ENCODE measurements at regions not wholly inside any gene's neighbourhood (a gene's known extent, or its start where the extent isn't known, plus 50 kb on each side); places are given as distances from the start of the nearest gene placed in this dataset.

DNA sequence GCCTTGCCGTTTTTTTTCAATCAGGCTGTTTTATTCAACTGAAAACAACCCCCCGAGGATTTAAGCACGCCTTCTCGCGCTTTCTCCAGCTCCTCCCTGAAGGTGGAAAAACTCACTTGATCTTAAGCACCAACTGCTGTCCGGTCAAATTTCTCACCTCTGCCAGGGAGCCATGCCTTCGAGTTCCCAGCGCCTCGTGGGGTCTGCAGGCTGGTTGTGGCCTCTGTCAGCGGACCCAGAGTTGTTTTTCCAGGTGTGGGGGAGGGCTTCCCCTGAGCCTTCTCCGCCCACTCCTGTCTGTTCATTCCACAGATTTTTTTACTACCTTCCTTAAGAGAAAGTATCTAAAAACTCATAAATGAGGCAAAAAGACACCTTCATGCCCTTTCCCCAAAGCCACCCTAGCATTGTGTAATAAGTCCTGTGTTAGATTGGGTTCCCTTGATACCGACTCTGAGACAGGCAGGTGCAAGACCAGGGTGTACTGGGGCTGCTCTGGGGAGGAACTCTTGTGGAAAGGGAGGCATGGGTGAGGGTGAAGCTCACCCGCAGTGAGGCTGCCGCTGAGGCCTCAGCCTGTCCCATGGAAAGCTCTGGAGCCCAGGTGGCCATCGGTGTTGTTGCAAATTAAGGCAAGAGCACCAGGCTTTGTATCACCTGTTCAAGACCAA is 101.6 kb downstream of the AXIN2 start:
- DNase-seq (ENCODE audit: low read depth, low spot score) (no peak), FAIRE-seq (no peak)
- Histone ChIP-seq H3K9ac (ENCODE audit: control insufficient read depth, extremely low read depth, insufficient read depth, low read length) (no peak overlapping the region), H4K20me1 (ENCODE audit: control insufficient read depth, extremely low read depth, insufficient read depth, low read length) (no peaks in the 10 kb centered on the region), H3K4me2 (ENCODE audit: control insufficient read depth, extremely low read depth, insufficient read depth, low read depth, low read length) (no peak overlapping the region), H3K36me3 (ENCODE audit: control insufficient read depth in 2 of 2, extremely low read depth in 1 of 2, insufficient read depth in 2 of 2, low read length in 2 of 2) (no peaks in the 10 kb centered on the region), H3K4me1 (ENCODE audit: control insufficient read depth, extremely low read depth, insufficient read depth, low read length) (no peaks in the 10 kb centered on the region), H3K9me3 (ENCODE audit: control insufficient read depth, low read depth, low read length) (no peaks in the 10 kb centered on the region), H3K4me3 (ENCODE audit: control insufficient read depth in 2 of 3, extremely low read depth in 1 of 3, insufficient read depth in 2 of 3, low read depth in 1 of 3, low read length in 3 of 3) (no peak overlapping the region), H3K79me2 (ENCODE audit: control insufficient read depth, insufficient read depth, low read length) (no peaks in the 10 kb centered on the region), H3K27ac (ENCODE audit: control insufficient read depth, insufficient read depth, low read length) (no peak overlapping the region), H2AFZ (ENCODE audit: control insufficient read depth, low read length) (no peak overlapping the region), H3K27me3 (ENCODE audit: control insufficient read depth, extremely low read depth, insufficient read depth, low read length) (no peaks in the 10 kb centered on the region), H3K9me1 (ENCODE audit: control insufficient read depth, extremely low read depth, insufficient read depth, low read length) (no peaks in the 10 kb centered on the region)
- dilution Hi-C loops (cut with MboI; ENCODE audit: extremely low pct_ligation_motif_present, low sequenced_read_pairs), result no loop called here
- TF ChIP-seq EZH2 (IDR thresholded peaks at IDR 0.05; ENCODE audit: low read length), result no peak
- no peak for TF ChIP-seq CTCF (optimal IDR thresholded peaks at IDR 0.05 in 1 of 3, IDR thresholded peaks at IDR 0.05 in 1 of 3, conservative IDR thresholded peaks at IDR 0.05 in 1 of 3; ENCODE audit: extremely low read depth in 1 of 3, insufficient read depth in 2 of 3, low read length in 3 of 3)

GRCh38 chr17:65457635-65458257 is 103.7 kb downstream of the AXIN2 start:
- no peak overlapping the region for H3K9ac ChIP-seq (ENCODE audit: control insufficient read depth, extremely low read depth, insufficient read depth, low read length)
- dilution Hi-C loops (cut with MboI; ENCODE audit: extremely low pct_ligation_motif_present, low sequenced_read_pairs), result no loop called here
- TF ChIP-seq EZH2 (IDR thresholded peaks at IDR 0.05; ENCODE audit: low read length) (no peak), CTCF (optimal IDR thresholded peaks at IDR 0.05 in 1 of 3, IDR thresholded peaks at IDR 0.05 in 1 of 3, conservative IDR thresholded peaks at IDR 0.05 in 1 of 3; ENCODE audit: extremely low read depth in 1 of 3, insufficient read depth in 2 of 3, low read length in 3 of 3) (no peak)
- no peaks in the 10 kb centered on the region for H3K79me2 ChIP-seq (ENCODE audit: control insufficient read depth, insufficient read depth, low read length)
- no peak overlapping the region for H2AFZ ChIP-seq (ENCODE audit: control insufficient read depth, low read length)
- H3K4me2 ChIP-seq (ENCODE audit: control insufficient read depth, extremely low read depth, insufficient read depth, low read depth, low read length), result no peak overlapping the region
- no peak for DNase-seq (ENCODE audit: low read depth, low spot score)
- no peak overlapping the region for H3K4me3 ChIP-seq (ENCODE audit: control insufficient read depth in 2 of 3, extremely low read depth in 1 of 3, insufficient read depth in 2 of 3, low read depth in 1 of 3, low read length in 3 of 3)
- H3K9me1 ChIP-seq (ENCODE audit: control insufficient read depth, extremely low read depth, insufficient read depth, low read length), result no peaks in the 10 kb centered on the region
- no peaks in the 10 kb centered on the region for H3K4me1 ChIP-seq (ENCODE audit: control insufficient read depth, extremely low read depth, insufficient read depth, low read length)
- no peaks in the 10 kb centered on the region for H4K20me1 ChIP-seq (ENCODE audit: control insufficient read depth, extremely low read depth, insufficient read depth, low read length)
- no peak for FAIRE-seq
- H3K9me3 ChIP-seq (ENCODE audit: control insufficient read depth, low read depth, low read length), result no peaks in the 10 kb centered on the region
- H3K36me3 ChIP-seq (ENCODE audit: control insufficient read depth in 2 of 2, extremely low read depth in 1 of 2, insufficient read depth in 2 of 2, low read length in 2 of 2), result no peaks in the 10 kb centered on the region
- no peaks in the 10 kb centered on the region for H3K27me3 ChIP-seq (ENCODE audit: control insufficient read depth, extremely low read depth, insufficient read depth, low read length)
- no peak overlapping the region for H3K27ac ChIP-seq (ENCODE audit: control insufficient read depth, insufficient read depth, low read length)
